ENCODE measurements at regions not wholly inside any gene's neighbourhood (a gene's known extent, or its start where the extent isn't known, plus 50 kb on each side); places are given as distances from the start of the nearest gene placed in this dataset.

GRCh38 chr4:14022456-14022855, 394.9 kb upstream of the BOD1L1 start:
- peaks cover 3% of the 10 kb centered on the region for H3K9me3 Mint-ChIP-seq (ENCODE audit: insufficient read depth)
- ATAC-seq (no peak), DNase-seq (no peak)
- POLR2A ChIA-PET = interaction anchor here (0.6 kb wide), 1 partner anchor 367 kb away, joined by 3 read pairs; no protein-coding TSS in a partner anchor
- no peaks in the 10 kb centered on the region for H3K36me3 Mint-ChIP-seq (ENCODE audit: low read depth)
- no peak overlapping the region for H3K27ac Mint-ChIP-seq
- H3K27me3 Mint-ChIP-seq (ENCODE audit: low read depth) = no peaks in the 10 kb centered on the region
- H3K4me1 Mint-ChIP-seq (ENCODE audit: low read depth) = no peaks in the 10 kb centered on the region
- no peak overlapping the region for H3K4me3 Mint-ChIP-seq
- CTCF ChIA-PET = no interaction called here

- Mint-ChIP-seq H3K27ac (no peak overlapping the region), H3K4me1 (ENCODE audit: low read depth) (no peaks in the 10 kb centered on the region), H3K36me3 (ENCODE audit: low read depth) (no peaks in the 10 kb centered on the region), H3K9me3 (ENCODE audit: insufficient read depth) (peaks cover 3% of the 10 kb centered on the region), H3K27me3 (ENCODE audit: low read depth) (no peaks in the 10 kb centered on the region), H3K4me3 (no peak overlapping the region)
- ATAC-seq = no peak
- no peak for DNase-seq
- POLR2A ChIA-PET = interaction anchor here (0.6 kb wide), 1 partner anchor 368 kb away, joined by 3 read pairs; no protein-coding TSS in a partner anchor
- CTCF ChIA-PET = no interaction called here
Observed at GRCh38 chr4:14023036-14023435, 395.5 kb upstream of the BOD1L1 start.

GRCh38 chr4:14023896-14024295, 396.4 kb upstream of the BOD1L1 start:
- Mint-ChIP-seq H3K9me3 (ENCODE audit: insufficient read depth) (peaks cover 3% of the 10 kb centered on the region), H3K36me3 (ENCODE audit: low read depth) (no peaks in the 10 kb centered on the region), H3K4me3 (no peak overlapping the region), H3K27me3 (ENCODE audit: low read depth) (no peaks in the 10 kb centered on the region), H3K4me1 (ENCODE audit: low read depth) (no peaks in the 10 kb centered on the region), H3K27ac (no peak overlapping the region)
- ChIA-PET CTCF (no interaction called here), POLR2A (no interaction called here)
- ATAC-seq (no peak), DNase-seq (no peak)

GRCh38 chr4:14025111-14025510, 397.6 kb upstream of the BOD1L1 start:
- Mint-ChIP-seq H3K4me3 (no peak overlapping the region), H3K27ac (no peak overlapping the region), H3K9me3 (ENCODE audit: insufficient read depth) (no peaks in the 10 kb centered on the region), H3K4me1 (ENCODE audit: low read depth) (no peaks in the 10 kb centered on the region), H3K36me3 (ENCODE audit: low read depth) (no peaks in the 10 kb centered on the region), H3K27me3 (ENCODE audit: low read depth) (no peaks in the 10 kb centered on the region)
- ATAC-seq (no peak), DNase-seq (no peak)
- ChIA-PET POLR2A (no interaction called here), CTCF (no interaction called here)

GRCh38 chr4:14025891-14026290, 398.4 kb upstream of the BOD1L1 start:
- Mint-ChIP-seq H3K36me3 (ENCODE audit: low read depth) (no peaks in the 10 kb centered on the region), H3K27ac (no peak overlapping the region), H3K4me1 (ENCODE audit: low read depth) (no peaks in the 10 kb centered on the region), H3K4me3 (no peak overlapping the region), H3K27me3 (ENCODE audit: low read depth) (no peaks in the 10 kb centered on the region), H3K9me3 (ENCODE audit: insufficient read depth) (no peaks in the 10 kb centered on the region)
- DNase-seq = no peak
- CTCF ChIA-PET = no interaction called here
- ATAC-seq = no peak
- POLR2A ChIA-PET = no interaction called here

GRCh38 chr4:14028862-14029261, 401.3 kb upstream of the BOD1L1 start:
- ChIA-PET CTCF (no interaction called here), POLR2A (no interaction called here)
- no peaks in the 10 kb centered on the region for H3K27me3 Mint-ChIP-seq (ENCODE audit: low read depth)
- no peaks in the 10 kb centered on the region for H3K36me3 Mint-ChIP-seq (ENCODE audit: low read depth)
- DNase-seq (no peak), ATAC-seq (no peak)
- no peaks in the 10 kb centered on the region for H3K4me1 Mint-ChIP-seq (ENCODE audit: low read depth)
- H3K9me3 Mint-ChIP-seq (ENCODE audit: insufficient read depth) = no peaks in the 10 kb centered on the region
- no peak overlapping the region for H3K27ac Mint-ChIP-seq
- no peak overlapping the region for H3K4me3 Mint-ChIP-seq

GRCh38 chr4:14035076-14035475, 407.6 kb upstream of the BOD1L1 start:
- H3K4me1 Mint-ChIP-seq (ENCODE audit: low read depth) = no peaks in the 10 kb centered on the region
- ChIA-PET CTCF (interaction anchor here (1.0 kb wide), 1 partner anchor 14 kb away, joined by 3 read pairs; no protein-coding TSS in a partner anchor), POLR2A (no interaction called here)
- ATAC-seq (no peak), DNase-seq (no peak)
- no peaks in the 10 kb centered on the region for H3K27me3 Mint-ChIP-seq (ENCODE audit: low read depth)
- H3K4me3 Mint-ChIP-seq = no peak overlapping the region
- H3K36me3 Mint-ChIP-seq (ENCODE audit: low read depth) = no peaks in the 10 kb centered on the region
- no peak overlapping the region for H3K27ac Mint-ChIP-seq
- H3K9me3 Mint-ChIP-seq (ENCODE audit: insufficient read depth) = no peaks in the 10 kb centered on the region

GRCh38 chr4:14043203-14043602, 415.7 kb upstream of the BOD1L1 start:
- no peaks in the 10 kb centered on the region for H3K4me1 Mint-ChIP-seq (ENCODE audit: low read depth)
- ChIA-PET CTCF (no interaction called here), POLR2A (no interaction called here)
- H3K9me3 Mint-ChIP-seq (ENCODE audit: insufficient read depth) = no peaks in the 10 kb centered on the region
- H3K27me3 Mint-ChIP-seq (ENCODE audit: low read depth) = no peaks in the 10 kb centered on the region
- no peaks in the 10 kb centered on the region for H3K36me3 Mint-ChIP-seq (ENCODE audit: low read depth)
- DNase-seq (no peak), ATAC-seq (no peak)
- no peak overlapping the region for H3K27ac Mint-ChIP-seq
- no peak overlapping the region for H3K4me3 Mint-ChIP-seq

- POLR2A ChIA-PET = no interaction called here
- CTCF ChIA-PET = no interaction called here
- ATAC-seq (no peak), DNase-seq (no peak)
- H3K4me1 Mint-ChIP-seq (ENCODE audit: low read depth) = no peaks in the 10 kb centered on the region
- H3K27me3 Mint-ChIP-seq (ENCODE audit: low read depth) = no peaks in the 10 kb centered on the region
- no peaks in the 10 kb centered on the region for H3K36me3 Mint-ChIP-seq (ENCODE audit: low read depth)
- no peak overlapping the region for H3K4me3 Mint-ChIP-seq
- no peaks in the 10 kb centered on the region for H3K9me3 Mint-ChIP-seq (ENCODE audit: insufficient read depth)
- no peak overlapping the region for H3K27ac Mint-ChIP-seq
Observed at GRCh38 chr4:14046642-14047041, 419.1 kb upstream of the BOD1L1 start.

- no peak overlapping the region for H3K27ac Mint-ChIP-seq
- H3K9me3 Mint-ChIP-seq (ENCODE audit: insufficient read depth) = no peaks in the 10 kb centered on the region
- CTCF ChIA-PET = no interaction called here
Observed at GRCh38 chr4:14047840-14048239, 420.3 kb upstream of the BOD1L1 start.

GRCh38 chr4:14049946-14050345, 422.4 kb upstream of the BOD1L1 start:
- no peak overlapping the region for H3K27ac Mint-ChIP-seq
- H3K36me3 Mint-ChIP-seq (ENCODE audit: low read depth) = no peaks in the 10 kb centered on the region
- DNase-seq (no peak), ATAC-seq (no peak)
- H3K4me1 Mint-ChIP-seq (ENCODE audit: low read depth) = no peaks in the 10 kb centered on the region
- H3K27me3 Mint-ChIP-seq (ENCODE audit: low read depth) = no peaks in the 10 kb centered on the region
- H3K4me3 Mint-ChIP-seq = no peak overlapping the region
- no peaks in the 10 kb centered on the region for H3K9me3 Mint-ChIP-seq (ENCODE audit: insufficient read depth)
- POLR2A ChIA-PET = no interaction called here
- CTCF ChIA-PET = interaction anchor here (1.0 kb wide), 1 partner anchor 15 kb away, joined by 3 read pairs; no protein-coding TSS in a partner anchor

More at GRCh38 chr4:14047840-14048239, 420.3 kb upstream of the BOD1L1 start:
- ATAC-seq (no peak), DNase-seq (no peak)
- POLR2A ChIA-PET = no interaction called here
- H3K36me3 Mint-ChIP-seq (ENCODE audit: low read depth) = no peaks in the 10 kb centered on the region
- H3K4me3 Mint-ChIP-seq = no peak overlapping the region
- H3K27me3 Mint-ChIP-seq (ENCODE audit: low read depth) = no peaks in the 10 kb centered on the region
- no peaks in the 10 kb centered on the region for H3K4me1 Mint-ChIP-seq (ENCODE audit: low read depth)

- no peak overlapping the region for H3K4me3 Mint-ChIP-seq
- H3K4me1 Mint-ChIP-seq (ENCODE audit: low read depth) = no peaks in the 10 kb centered on the region
- ATAC-seq (no peak), DNase-seq (no peak)
- H3K27me3 Mint-ChIP-seq (ENCODE audit: low read depth) = no peaks in the 10 kb centered on the region
- H3K9me3 Mint-ChIP-seq (ENCODE audit: insufficient read depth) = no peaks in the 10 kb centered on the region
- no peak overlapping the region for H3K27ac Mint-ChIP-seq
- ChIA-PET POLR2A (no interaction called here), CTCF (no interaction called here)
- no peaks in the 10 kb centered on the region for H3K36me3 Mint-ChIP-seq (ENCODE audit: low read depth)
Observed at GRCh38 chr4:14053291-14053690, 425.8 kb upstream of the BOD1L1 start.

GRCh38 chr4:14054391-14054790, 426.9 kb upstream of the BOD1L1 start:
- H3K36me3 Mint-ChIP-seq (ENCODE audit: low read depth) = no peaks in the 10 kb centered on the region
- DNase-seq = no peak
- no peaks in the 10 kb centered on the region for H3K4me1 Mint-ChIP-seq (ENCODE audit: low read depth)
- no peaks in the 10 kb centered on the region for H3K9me3 Mint-ChIP-seq (ENCODE audit: insufficient read depth)
- no peak for ATAC-seq
- no peaks in the 10 kb centered on the region for H3K27me3 Mint-ChIP-seq (ENCODE audit: low read depth)
- no peak overlapping the region for H3K4me3 Mint-ChIP-seq
- POLR2A ChIA-PET = no interaction called here
- CTCF ChIA-PET = no interaction called here
- H3K27ac Mint-ChIP-seq = no peak overlapping the region
